ENCODE measurements at regions not wholly inside any gene's neighbourhood (a gene's known extent, or its start where the extent isn't known, plus 50 kb on each side); places are given as distances from the start of the nearest gene placed in this dataset.

DNA sequence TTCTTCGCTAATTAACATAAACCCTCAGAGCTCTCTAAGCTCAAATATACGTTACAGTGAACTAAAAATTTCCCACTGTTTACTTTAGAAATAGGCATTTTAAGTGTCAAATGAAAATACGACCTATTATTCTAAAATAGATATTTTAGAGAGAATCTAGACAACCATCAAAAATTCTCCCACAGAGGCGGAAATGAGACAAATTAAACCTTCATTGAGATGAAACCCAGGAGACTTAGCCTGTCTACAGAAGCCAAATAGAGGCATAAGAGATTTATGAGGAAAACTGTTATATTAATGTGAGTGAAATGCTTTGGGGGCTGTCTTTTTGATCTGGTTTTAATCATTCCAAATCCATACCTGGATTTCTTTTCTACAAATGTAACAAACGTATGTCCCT, 232.0 kb upstream of the GRIA4 start:
- TF ChIP-seq CTCF (conservative IDR thresholded peaks at IDR 0.05; ENCODE audit: low read length) = no peak
- no peak for TF ChIP-seq EZH2phosphoT487 (IDR thresholded peaks at IDR 0.05; ENCODE audit: borderline replicate concordance, low read depth, low read length)

Measured in OCI-LY7 (cell line).